ENCODE measurements at regions not wholly inside any gene's neighbourhood (a gene's known extent, or its start where the extent isn't known, plus 50 kb on each side); places are given as distances from the start of the nearest gene placed in this dataset.

- Mint-ChIP-seq H3K4me3 (no peak overlapping the region), H3K36me3 (ENCODE audit: insufficient read depth in 2 of 2) (no peaks in the 10 kb centered on the region), H3K9me3 (peaks cover 2% of the 10 kb centered on the region in 2 donors)
Observed at GRCh38 chr11:23555085-23555484, 694.8 kb upstream of the CCDC179 start.

GRCh38 chr11:23556163-23556750 lies 696.0 kb upstream of the CCDC179 start:
- no peak for DNase-seq
- Mint-ChIP-seq H3K27me3 (ENCODE audit: low read depth) (no peaks in the 10 kb centered on the region), H3K4me1 (ENCODE audit: low read depth) (no peaks in the 10 kb centered on the region), H3K4me3 (no peak overlapping the region), H3K9me3 (peaks cover 0 to 4% of the 10 kb centered on the region in 2 donors), H3K27ac (no peak overlapping the region), H3K36me3 (ENCODE audit: insufficient read depth in 2 of 2) (no peaks in the 10 kb centered on the region)
- ATAC-seq (replicated peaks in 1 of 2), result no peak

More at GRCh38 chr11:23555085-23555484, 694.8 kb upstream of the CCDC179 start:
- ATAC-seq (replicated peaks in 1 of 2) (no peak), DNase-seq (no peak)
- no peaks in the 10 kb centered on the region for H3K4me1 Mint-ChIP-seq (ENCODE audit: low read depth)
- no peak overlapping the region for H3K27ac Mint-ChIP-seq
- no peaks in the 10 kb centered on the region for H3K27me3 Mint-ChIP-seq (ENCODE audit: low read depth)

- H3K36me3 Mint-ChIP-seq (ENCODE audit: insufficient read depth in 2 of 2), result no peaks in the 10 kb centered on the region
- no peaks in the 10 kb centered on the region for H3K27me3 Mint-ChIP-seq (ENCODE audit: low read depth)
- DNase-seq (no peak), ATAC-seq (replicated peaks in 1 of 2) (no peak)
- H3K4me3 Mint-ChIP-seq, result no peak overlapping the region
- H3K27ac Mint-ChIP-seq, result no peak overlapping the region
- peaks cover 2 to 3% of the 10 kb centered on the region in 2 donors for H3K9me3 Mint-ChIP-seq
- H3K4me1 Mint-ChIP-seq (ENCODE audit: low read depth), result no peaks in the 10 kb centered on the region
Observed at GRCh38 chr11:23563591-23563990, 703.3 kb upstream of the CCDC179 start.

GRCh38 chr11:23564370-23564769 lies 704.1 kb upstream of the CCDC179 start:
- no peak for DNase-seq
- Mint-ChIP-seq H3K27ac (no peak overlapping the region), H3K9me3 (peaks cover 2 to 3% of the 10 kb centered on the region in 2 donors), H3K27me3 (ENCODE audit: low read depth) (no peaks in the 10 kb centered on the region), H3K4me3 (no peak overlapping the region), H3K4me1 (ENCODE audit: low read depth) (no peaks in the 10 kb centered on the region), H3K36me3 (ENCODE audit: insufficient read depth in 2 of 2) (no peaks in the 10 kb centered on the region)
- ATAC-seq (replicated peaks in 1 of 2), result no peak

GRCh38 chr11:23569134-23569533 lies 708.9 kb upstream of the CCDC179 start:
- DNase-seq, result no peak
- Mint-ChIP-seq H3K36me3 (ENCODE audit: insufficient read depth in 2 of 2) (no peaks in the 10 kb centered on the region), H3K9me3 (peaks cover 5 to 8% of the 10 kb centered on the region in 2 donors)

GRCh38 chr11:23569547-23569946 lies 709.3 kb upstream of the CCDC179 start:
- no peaks in the 10 kb centered on the region for H3K4me1 Mint-ChIP-seq (ENCODE audit: low read depth)
- ATAC-seq (replicated peaks in 1 of 2), result no peak
- no peaks in the 10 kb centered on the region for H3K27me3 Mint-ChIP-seq (ENCODE audit: low read depth)
- no peak for DNase-seq
- H3K4me3 Mint-ChIP-seq, result no peak overlapping the region
- no peaks in the 10 kb centered on the region for H3K36me3 Mint-ChIP-seq (ENCODE audit: insufficient read depth in 2 of 2)
- H3K27ac Mint-ChIP-seq, result no peak overlapping the region
- peaks cover 5 to 8% of the 10 kb centered on the region in 2 donors for H3K9me3 Mint-ChIP-seq

More at GRCh38 chr11:23569134-23569533, 708.9 kb upstream of the CCDC179 start:
- Mint-ChIP-seq H3K4me3 (no peak overlapping the region), H3K27ac (no peak overlapping the region), H3K27me3 (ENCODE audit: low read depth) (no peaks in the 10 kb centered on the region), H3K4me1 (ENCODE audit: low read depth) (no peaks in the 10 kb centered on the region)
- no peak for ATAC-seq (replicated peaks in 1 of 2)

- H3K27ac Mint-ChIP-seq, result no peak overlapping the region
- DNase-seq (no peak), ATAC-seq (replicated peaks in 1 of 2) (no peak)
- H3K36me3 Mint-ChIP-seq (ENCODE audit: insufficient read depth in 2 of 2), result no peaks in the 10 kb centered on the region
- H3K9me3 Mint-ChIP-seq, result peaks cover 5 to 8% of the 10 kb centered on the region in 2 donors
- no peaks in the 10 kb centered on the region for H3K27me3 Mint-ChIP-seq (ENCODE audit: low read depth)
- H3K4me3 Mint-ChIP-seq, result no peak overlapping the region
- H3K4me1 Mint-ChIP-seq (ENCODE audit: low read depth), result no peaks in the 10 kb centered on the region
Observed at GRCh38 chr11:23570828-23571227, 710.6 kb upstream of the CCDC179 start.

- no peak for ATAC-seq (replicated peaks in 1 of 2)
- Mint-ChIP-seq H3K4me3 (no peak overlapping the region), H3K27ac (no peak overlapping the region), H3K9me3 (peaks cover 3 to 8% of the 10 kb centered on the region in 2 donors), H3K4me1 (ENCODE audit: low read depth) (no peaks in the 10 kb centered on the region), H3K27me3 (ENCODE audit: low read depth) (no peaks in the 10 kb centered on the region), H3K36me3 (ENCODE audit: insufficient read depth in 2 of 2) (no peaks in the 10 kb centered on the region)
- DNase-seq, result no peak
Observed at GRCh38 chr11:23573429-23573828, 713.2 kb upstream of the CCDC179 start.

- no peak for ATAC-seq (replicated peaks in 1 of 2)
- H3K27me3 Mint-ChIP-seq (ENCODE audit: low read depth), result no peaks in the 10 kb centered on the region
- H3K36me3 Mint-ChIP-seq (ENCODE audit: insufficient read depth in 2 of 2), result no peaks in the 10 kb centered on the region
- DNase-seq, result no peak
- H3K9me3 Mint-ChIP-seq, result peaks cover 3 to 8% of the 10 kb centered on the region in 2 donors
- H3K4me3 Mint-ChIP-seq, result no peak overlapping the region
- no peak overlapping the region for H3K27ac Mint-ChIP-seq
- no peaks in the 10 kb centered on the region for H3K4me1 Mint-ChIP-seq (ENCODE audit: low read depth)
Observed at GRCh38 chr11:23574149-23574548, 713.9 kb upstream of the CCDC179 start.

- ATAC-seq (replicated peaks in 1 of 2) (no peak), DNase-seq (no peak)
- peaks cover 0 to 5% of the 10 kb centered on the region in 2 donors for H3K9me3 Mint-ChIP-seq
- H3K27me3 Mint-ChIP-seq (ENCODE audit: low read depth), result no peaks in the 10 kb centered on the region
- H3K4me1 Mint-ChIP-seq (ENCODE audit: low read depth), result no peaks in the 10 kb centered on the region
- no peak overlapping the region for H3K4me3 Mint-ChIP-seq
- no peak overlapping the region for H3K27ac Mint-ChIP-seq
- H3K36me3 Mint-ChIP-seq (ENCODE audit: insufficient read depth in 2 of 2), result no peaks in the 10 kb centered on the region
Observed at GRCh38 chr11:23577296-23577695, 717.0 kb upstream of the CCDC179 start.

GRCh38 chr11:23585416-23586104 lies 725.3 kb upstream of the CCDC179 start:
- H3K4me1 Mint-ChIP-seq (ENCODE audit: low read depth), result no peaks in the 10 kb centered on the region
- DNase-seq (no peak), ATAC-seq (replicated peaks in 1 of 2) (no peak)
- no peaks in the 10 kb centered on the region for H3K27me3 Mint-ChIP-seq (ENCODE audit: low read depth)
- peaks cover 3 to 4% of the 10 kb centered on the region in 2 donors for H3K9me3 Mint-ChIP-seq
- H3K36me3 Mint-ChIP-seq (ENCODE audit: insufficient read depth in 2 of 2), result no peaks in the 10 kb centered on the region
- no peak overlapping the region for H3K27ac Mint-ChIP-seq
- no peak overlapping the region for H3K4me3 Mint-ChIP-seq

GRCh38 chr11:23586173-23586572 lies 725.9 kb upstream of the CCDC179 start:
- ATAC-seq (replicated peaks in 1 of 2) (no peak), DNase-seq (no peak)
- Mint-ChIP-seq H3K4me1 (ENCODE audit: low read depth) (no peaks in the 10 kb centered on the region), H3K36me3 (ENCODE audit: insufficient read depth in 2 of 2) (no peaks in the 10 kb centered on the region), H3K9me3 (peaks cover 3 to 6% of the 10 kb centered on the region in 2 donors), H3K27ac (no peak overlapping the region), H3K4me3 (no peak overlapping the region), H3K27me3 (ENCODE audit: low read depth) (no peaks in the 10 kb centered on the region)

GRCh38 chr11:23590596-23591308 lies 730.5 kb upstream of the CCDC179 start:
- H3K36me3 Mint-ChIP-seq (ENCODE audit: insufficient read depth in 2 of 2), result no peaks in the 10 kb centered on the region
- H3K4me1 Mint-ChIP-seq (ENCODE audit: low read depth), result no peaks in the 10 kb centered on the region
- peaks cover 5 to 13% of the 10 kb centered on the region in 2 donors for H3K9me3 Mint-ChIP-seq
- no peak for ATAC-seq (replicated peaks in 1 of 2)
- H3K4me3 Mint-ChIP-seq, result no peak overlapping the region
- no peaks in the 10 kb centered on the region for H3K27me3 Mint-ChIP-seq (ENCODE audit: low read depth)
- no peak overlapping the region for H3K27ac Mint-ChIP-seq
- no peak for DNase-seq

Measured in activated T-cell treated with anti-CD3 and anti-CD28 coated beads, Interleukin-2, amount 50 U/mL, for 72 hours (primary cell).